IMR-90 (cell line): ENCODE measurements at regions not wholly inside any gene's neighbourhood (a gene's known extent, or its start where the extent isn't known, plus 50 kb on each side); places are given as distances from the start of the nearest gene placed in this dataset.

Experiments used
- ATAC-seq: fragments of 200-7000 bp; cut with Tn5 transposase; 2 replicates; pipeline ENCODE4 v1.9.1; 2020; ENCODE audit warnings: low read depth, mild to moderate bottlenecking, moderate library complexity
- BruUV-seq: library from RNA; stranded (reverse); fragments of 400-500 nt; replicated peaks from 2 replicates; lab custom pipeline; 2021; lab: Mats Ljungman, UMichigan
- CTCF ChIA-PET: fragments of 300-600 bp; formaldehyde crosslinking; extraction: SDS; loops from one replicate; lab custom pipeline; 2021; ENCODE audit warnings: antibody characterized with exemption; lab: Yijun Ruan, JAX
- POLR2A ChIA-PET: fragments of 300-600 bp; sonication (Branson Sonifier 250); formaldehyde crosslinking; loops from one replicate; lab custom pipeline; 2022; ENCODE audit warnings: antibody characterized with exemption; ENCODE audit not compliant: unreplicated experiment; lab: Charles Lee
- DNase-seq: peaks from one replicate; pipeline ENCODE4 v3.0.0; 2013
- H2AFZ ChIP-seq: replicated peaks from 2 replicates; pipeline ENCODE3; 2013; ENCODE audit warnings: low read length, mild to moderate bottlenecking; ENCODE audit not compliant: poor library complexity
- H2AK5ac ChIP-seq: 2 replicates; pipeline ENCODE4 v1.6.1; 2013; ENCODE audit warnings: low read depth, low read length, inconsistent platforms
- H2AK9ac ChIP-seq: replicated peaks from 2 replicates; pipeline ENCODE3; 2013; ENCODE audit warnings: mild to moderate bottlenecking, low read depth, low read length, moderate library complexity; ENCODE audit not compliant: poor library complexity
- H2BK120ac ChIP-seq: 2 replicates; pipeline ENCODE4 v1.6.1; 2013; ENCODE audit warnings: low read depth, low read length, inconsistent platforms
- H2BK15ac ChIP-seq: 3 replicates; pipeline ENCODE4 v1.6.1; 2013; ENCODE audit warnings: low read depth, low read length, inconsistent platforms
- H2BK20ac ChIP-seq: 2 replicates; pipeline ENCODE4 v1.6.1; 2013; ENCODE audit warnings: low read depth, mild to moderate bottlenecking, inconsistent platforms, low read length, moderate library complexity
- H2BK5ac ChIP-seq: 2 replicates; pipeline ENCODE4 v1.6.1; 2013; ENCODE audit warnings: mild to moderate bottlenecking, low read depth, low read length, inconsistent platforms; ENCODE audit not compliant: poor library complexity, severe bottlenecking
- H3K14ac ChIP-seq: replicated peaks from 2 replicates; pipeline ENCODE4 v1.6.1; 2013; ENCODE audit warnings: low read depth, low read length, inconsistent platforms
- H3K18ac ChIP-seq: 2 replicates; pipeline ENCODE4 v1.6.1; 2013; ENCODE audit warnings: low read depth, low read length, control low read depth
- H3K23ac ChIP-seq: 2 replicates; pipeline ENCODE4 v1.6.1; 2013; ENCODE audit warnings: low read depth, low read length, inconsistent platforms
- H3K27ac ChIP-seq: 2 replicates; pipeline ENCODE4 v1.5.1; 2013; ENCODE audit warnings: mild to moderate bottlenecking, control low read depth, low read length; ENCODE audit not compliant: insufficient read depth
- H3K27me3 ChIP-seq: 2 replicates; pipeline ENCODE4 v1.6.1; 2013; ENCODE audit warnings: low read length; ENCODE audit not compliant: control insufficient read depth, insufficient read depth
- H3K36me3 ChIP-seq: 2 replicates; pipeline ENCODE4 v1.6.1; 2013; ENCODE audit warnings: low read length, mixed read lengths; ENCODE audit not compliant: control insufficient read depth, insufficient read depth
- H3K4ac ChIP-seq: 2 replicates; pipeline ENCODE4 v1.6.1; 2013; ENCODE audit warnings: low read depth, low read length, inconsistent platforms
- H3K4me1 ChIP-seq: 2 replicates; pipeline ENCODE4 v1.6.1; 2013; ENCODE audit warnings: low read length, mixed read lengths; ENCODE audit not compliant: control insufficient read depth, insufficient read depth
- H3K4me2 ChIP-seq: 2 replicates; pipeline ENCODE4 v1.6.1; 2013; ENCODE audit warnings: low read depth, mild to moderate bottlenecking, control low read depth, low read length, moderate library complexity
- H3K4me3 ChIP-seq: 2 replicates; pipeline ENCODE4 v1.5.1; 2013; ENCODE audit warnings: low read depth, mild to moderate bottlenecking, control low read depth, low read length, moderate library complexity; ENCODE audit not compliant: insufficient read depth
- H3K56ac ChIP-seq: 2 replicates; pipeline ENCODE4 v1.6.1; 2013; ENCODE audit warnings: low read length, inconsistent platforms; ENCODE audit not compliant: insufficient read depth; ENCODE audit errors: extremely low read depth
- H3K79me1 ChIP-seq, 2 experiments: 2 replicates each; pipeline ENCODE4 v1.6.1; 2013; ENCODE audit warnings: low read length in 2 of 2, inconsistent platforms in 1 of 2, low read depth in 1 of 2
- H3K9ac ChIP-seq: 2 replicates; pipeline ENCODE4 v1.6.1; 2013; ENCODE audit warnings: low read depth, low read length, control low read depth
- H3K9me1 ChIP-seq: 2 replicates; pipeline ENCODE4 v1.6.1; 2013; ENCODE audit warnings: low read length, inconsistent platforms; ENCODE audit not compliant: insufficient read depth
- H3K9me3 ChIP-seq: 2 replicates; pipeline ENCODE4 v1.6.1; 2013; ENCODE audit warnings: low read length; ENCODE audit not compliant: control insufficient read depth, insufficient read depth
- H4K20me1 ChIP-seq: 2 replicates; pipeline ENCODE4 v1.6.1; 2013; ENCODE audit warnings: low read length, inconsistent platforms; ENCODE audit not compliant: insufficient read depth
- H4K5ac ChIP-seq: 2 replicates; pipeline ENCODE4 v1.6.1; 2013; ENCODE audit warnings: mild to moderate bottlenecking, low read depth, low read length, control low read depth
- H4K8ac ChIP-seq, 2 experiments: 2 replicates each; pipeline ENCODE4 v1.6.1; 2013; ENCODE audit warnings: low read depth in 2 of 2, low read length in 2 of 2, control low read depth in 1 of 2, inconsistent platforms in 1 of 2
- H4K91ac ChIP-seq: 2 replicates; pipeline ENCODE4 v1.6.1; 2013; ENCODE audit warnings: low read depth, low read length, inconsistent platforms; ENCODE audit not compliant: insufficient read depth
- BHLHE40 ChIP-seq: fragments of 150-350 bp; IDR thresholded peaks from 2 replicates; pipeline ENCODE4 v1.6.1; 2016; ENCODE audit warnings: mild to moderate bottlenecking, low read depth, low read length
- MAZ ChIP-seq: IDR thresholded peaks from 2 replicates; pipeline ENCODE4 v1.6.1; 2012; ENCODE audit warnings: low read depth, mild to moderate bottlenecking, low read length, improper control_type of control experiment, moderate library complexity, borderline replicate concordance
- MXI1 ChIP-seq: IDR thresholded peaks from 2 replicates; pipeline ENCODE4 v1.6.1; 2012; ENCODE audit warnings: low read depth, mild to moderate bottlenecking, low read length, moderate library complexity, borderline replicate concordance
- SMC3 ChIP-seq: fragments of 150-350 bp; IDR thresholded peaks from 2 replicates; pipeline ENCODE4 v1.6.1; 2016; ENCODE audit warnings: low read depth, mild to moderate bottlenecking, antibody characterized with exemption, low read length, moderate library complexity
- WGBS, 2 experiments: methylation state at CpG; one replicate each; pipeline versions ENCODE4 v1.1.5 to v1.1.7; 2013; ENCODE audit warnings: missing lambda C conversion rate in 2 of 2; ENCODE audit not compliant: insufficient read length in 1 of 2; ENCODE audit errors: extremely low coverage in 2 of 2; 5-methylcytosine and 5-hydroxymethylcytosine counted together
- dilution Hi-C: fragments of 300-500 bp; cut with HindIII; formaldehyde crosslinking; loops from one replicate; pipeline ENCODE4 v1.14.3; 2018; ENCODE audit warnings: low sequenced_read_pairs; ENCODE audit not compliant: unreplicated experiment
- in situ Hi-C: fragments of 300-500 bp; cut with MboI; formaldehyde crosslinking; loops from 3 replicates; pipeline ENCODE4 v1.14.3; 2019; ENCODE audit warnings: low sequenced_read_pairs, inconsistent platforms, mixed read lengths
- intact Hi-C: fragments of 100-400 bp; cut with micrococcal nuclease; formaldehyde crosslinking; loops from 2 replicates; pipeline ENCODE4 v1.10.0; 2022
- TF ChIP-seq, protein P1 (sequence below): conservative IDR thresholded peaks from 2 replicates; pipeline ENCODE4 v1.5.1; 2012; ENCODE audit warnings: mild to moderate bottlenecking, low read depth, low read length, improper control_type of control experiment

DNA sequence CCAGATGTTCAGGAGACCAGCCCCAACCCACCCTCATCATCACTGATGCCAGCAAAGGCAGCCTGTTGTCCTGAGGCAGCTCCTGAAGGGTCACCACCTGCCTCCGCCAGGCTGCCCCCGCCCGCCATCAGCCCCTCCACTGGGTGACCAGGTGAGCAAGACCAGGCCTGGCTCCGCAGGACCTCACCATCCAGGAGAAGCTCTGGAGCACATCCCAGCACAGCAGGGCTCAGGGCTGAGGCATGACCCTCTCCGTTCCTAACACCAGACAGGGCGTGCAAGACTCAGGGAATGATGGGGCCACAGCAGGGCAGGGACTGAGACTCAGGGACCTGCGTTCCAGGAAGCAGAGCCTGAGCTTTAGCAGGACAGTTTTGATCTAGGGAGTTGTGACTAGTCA is 218.8 kb upstream of the RAB6C start:
- Histone ChIP-seq H3K9ac (no peak overlapping the region), H4K8ac (no peak overlapping the region), H4K5ac (no peak overlapping the region), H3K79me1 (no peaks in the 10 kb centered on the region), H4K91ac (no peak overlapping the region), H3K18ac (no peak overlapping the region), H3K27ac (no peak overlapping the region), H2AFZ (no peak overlapping the region), H3K4me1 (no peaks in the 10 kb centered on the region), H3K9me3 (peaks cover 25% of the 10 kb centered on the region), H3K4me3 (no peak overlapping the region), H3K56ac (no peak overlapping the region), H3K9me1 (no peaks in the 10 kb centered on the region), H3K36me3 (no peaks in the 10 kb centered on the region), H3K23ac (no peak overlapping the region), H2BK20ac (no peak overlapping the region), H3K4me2 (no peak overlapping the region), H3K4ac (no peak overlapping the region), H2AK9ac (no peak overlapping the region), H3K14ac (no peak overlapping the region), H2AK5ac (no peak overlapping the region), H3K27me3 (no peaks in the 10 kb centered on the region), H4K20me1 (no peaks in the 10 kb centered on the region), H2BK120ac (no peak overlapping the region), H2BK5ac (no peak overlapping the region), H2BK15ac (no peak overlapping the region)
- WGBS, 2 experiments: 100% methylated on average over 2 of the region's 7 CpGs; no CpG with 5 or more reads in 1 of the 2 experiments
- ChIA-PET CTCF (no interaction called here), POLR2A (no interaction called here)
- BruUV-seq: no TSS peak
- intact Hi-C loops (no loop called here), in situ Hi-C loops (no loop called here), dilution Hi-C loops (no loop called here)
- TF ChIP-seq, protein P1, sequence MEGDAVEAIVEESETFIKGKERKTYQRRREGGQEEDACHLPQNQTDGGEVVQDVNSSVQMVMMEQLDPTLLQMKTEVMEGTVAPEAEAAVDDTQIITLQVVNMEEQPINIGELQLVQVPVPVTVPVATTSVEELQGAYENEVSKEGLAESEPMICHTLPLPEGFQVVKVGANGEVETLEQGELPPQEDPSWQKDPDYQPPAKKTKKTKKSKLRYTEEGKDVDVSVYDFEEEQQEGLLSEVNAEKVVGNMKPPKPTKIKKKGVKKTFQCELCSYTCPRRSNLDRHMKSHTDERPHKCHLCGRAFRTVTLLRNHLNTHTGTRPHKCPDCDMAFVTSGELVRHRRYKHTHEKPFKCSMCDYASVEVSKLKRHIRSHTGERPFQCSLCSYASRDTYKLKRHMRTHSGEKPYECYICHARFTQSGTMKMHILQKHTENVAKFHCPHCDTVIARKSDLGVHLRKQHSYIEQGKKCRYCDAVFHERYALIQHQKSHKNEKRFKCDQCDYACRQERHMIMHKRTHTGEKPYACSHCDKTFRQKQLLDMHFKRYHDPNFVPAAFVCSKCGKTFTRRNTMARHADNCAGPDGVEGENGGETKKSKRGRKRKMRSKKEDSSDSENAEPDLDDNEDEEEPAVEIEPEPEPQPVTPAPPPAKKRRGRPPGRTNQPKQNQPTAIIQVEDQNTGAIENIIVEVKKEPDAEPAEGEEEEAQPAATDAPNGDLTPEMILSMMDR: no peak
- TF ChIP-seq MAZ (no peak), BHLHE40 (no peak), MXI1 (no peak), SMC3 (no peak)
- no peak for DNase-seq
- no peak for ATAC-seq
